Hippocampal formation (tissue), 2 donors: ENCODE measurements at regions not wholly inside any gene's neighbourhood (a gene's known extent, or its start where the extent isn't known, plus 50 kb on each side); places are given as distances from the start of the nearest gene placed in this dataset.

Experiments
- DNase-seq, 2 donors: peaks; one replicate each; lab custom pipeline; 2025; lab: John Stamatoyannopoulos, UW

DNA sequence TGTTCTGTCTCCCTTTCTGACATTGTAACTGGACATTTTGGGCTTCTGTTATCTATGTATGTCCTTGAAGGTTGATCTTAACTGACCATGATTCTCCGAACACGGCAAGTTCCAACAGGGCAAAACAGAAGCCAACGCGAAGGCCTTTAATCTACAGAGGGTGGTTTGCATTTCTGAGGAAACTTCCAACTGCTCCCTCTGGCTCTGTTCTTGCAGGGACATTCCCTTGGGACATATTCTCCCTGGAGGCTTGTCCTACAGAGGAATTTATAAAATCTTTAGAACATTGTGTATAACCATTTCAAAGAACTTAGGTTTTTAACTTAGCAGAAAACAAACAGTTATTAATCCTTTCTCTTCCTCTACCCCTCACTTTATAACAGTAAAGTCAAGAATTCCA lies 189.0 kb upstream of the CDYL start:
- no peak for DNase-seq

GRCh38 chr6:4586469-4586859 lies 189.7 kb upstream of the CDYL start:
- DNase-seq, result no peak

DNA sequence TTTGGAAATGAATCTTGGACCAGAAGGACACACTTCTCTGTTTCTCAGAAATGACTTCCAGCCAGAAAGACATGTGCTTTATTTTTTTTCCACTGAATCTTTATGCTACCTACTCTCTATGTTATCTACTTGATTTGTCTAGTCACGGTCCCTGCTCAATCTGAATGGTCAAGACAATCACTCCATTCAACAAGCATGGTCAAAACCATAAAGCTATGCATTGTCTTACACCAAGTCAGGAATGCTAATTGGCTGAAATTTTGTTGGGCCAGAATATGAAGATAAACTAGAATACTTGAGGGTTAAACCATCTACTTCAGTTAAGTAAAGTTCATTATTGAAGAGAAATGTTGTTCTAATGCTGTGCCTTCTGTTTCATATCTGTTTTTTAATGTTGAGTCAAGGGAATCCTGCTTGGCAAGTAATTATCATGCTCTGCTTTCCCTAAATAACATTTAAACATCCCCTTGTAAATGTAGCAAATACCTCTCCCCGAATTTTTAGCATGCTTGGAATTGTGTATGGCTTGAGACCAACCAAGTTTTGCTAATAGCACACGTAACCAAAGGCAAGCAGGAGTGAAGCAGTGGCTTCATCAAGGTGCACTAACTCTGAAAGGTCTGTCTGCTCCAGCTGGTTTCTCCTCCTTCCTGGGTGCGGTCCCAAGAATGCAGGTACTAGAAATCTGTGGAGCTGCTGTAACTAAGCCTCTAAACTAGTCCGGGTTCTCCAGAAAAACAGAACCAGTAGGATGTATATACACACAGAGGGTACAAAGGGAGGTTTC lies 190.3 kb upstream of the CDYL start:
- DNase-seq, result no peak

- no peak for DNase-seq
Observed at GRCh38 chr6:4584801-4585200, 191.4 kb upstream of the CDYL start.

DNA sequence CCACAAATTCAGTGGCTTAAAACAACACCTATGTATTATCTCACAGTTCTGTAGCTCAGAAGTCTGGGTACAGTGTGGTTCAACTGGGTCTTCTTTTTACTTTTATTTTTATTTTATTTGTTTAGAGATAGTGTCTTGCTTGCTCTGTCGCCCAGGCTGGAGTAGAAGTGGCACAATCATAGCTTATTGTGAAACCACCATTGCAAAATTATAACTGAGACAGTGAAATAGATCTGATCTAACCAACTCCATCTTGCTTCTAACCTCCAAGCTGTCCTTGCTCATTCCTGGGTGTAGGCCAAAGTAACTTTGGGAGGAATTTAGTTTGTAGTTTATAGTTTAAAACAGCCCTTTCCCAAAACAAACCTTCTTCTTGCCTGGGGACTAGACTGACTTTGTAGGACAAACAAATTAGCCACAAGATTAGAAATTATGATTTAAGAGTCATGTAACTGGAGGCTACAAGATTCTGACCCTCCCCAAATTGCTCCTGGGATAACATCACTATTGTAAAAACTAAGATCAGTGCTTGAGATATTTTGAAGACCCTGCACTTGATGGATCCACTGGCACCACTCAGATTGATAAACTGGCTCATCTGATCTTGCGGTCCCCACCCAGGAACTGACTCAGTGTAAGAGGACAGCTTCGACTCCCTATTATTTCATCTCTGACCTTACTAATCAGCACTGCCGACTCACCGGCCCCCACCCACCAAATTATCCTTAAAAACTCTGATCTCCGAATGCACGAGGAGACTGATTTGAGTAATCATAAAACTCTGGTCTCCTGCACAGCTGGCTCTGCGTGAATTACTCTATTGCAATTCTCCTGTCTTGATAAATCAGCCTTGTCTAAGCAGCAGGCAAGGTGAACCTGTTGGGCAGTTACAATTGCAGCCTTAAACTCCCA lies 193.4 kb upstream of the CDYL start:
- DNase-seq, result no peak

DNA sequence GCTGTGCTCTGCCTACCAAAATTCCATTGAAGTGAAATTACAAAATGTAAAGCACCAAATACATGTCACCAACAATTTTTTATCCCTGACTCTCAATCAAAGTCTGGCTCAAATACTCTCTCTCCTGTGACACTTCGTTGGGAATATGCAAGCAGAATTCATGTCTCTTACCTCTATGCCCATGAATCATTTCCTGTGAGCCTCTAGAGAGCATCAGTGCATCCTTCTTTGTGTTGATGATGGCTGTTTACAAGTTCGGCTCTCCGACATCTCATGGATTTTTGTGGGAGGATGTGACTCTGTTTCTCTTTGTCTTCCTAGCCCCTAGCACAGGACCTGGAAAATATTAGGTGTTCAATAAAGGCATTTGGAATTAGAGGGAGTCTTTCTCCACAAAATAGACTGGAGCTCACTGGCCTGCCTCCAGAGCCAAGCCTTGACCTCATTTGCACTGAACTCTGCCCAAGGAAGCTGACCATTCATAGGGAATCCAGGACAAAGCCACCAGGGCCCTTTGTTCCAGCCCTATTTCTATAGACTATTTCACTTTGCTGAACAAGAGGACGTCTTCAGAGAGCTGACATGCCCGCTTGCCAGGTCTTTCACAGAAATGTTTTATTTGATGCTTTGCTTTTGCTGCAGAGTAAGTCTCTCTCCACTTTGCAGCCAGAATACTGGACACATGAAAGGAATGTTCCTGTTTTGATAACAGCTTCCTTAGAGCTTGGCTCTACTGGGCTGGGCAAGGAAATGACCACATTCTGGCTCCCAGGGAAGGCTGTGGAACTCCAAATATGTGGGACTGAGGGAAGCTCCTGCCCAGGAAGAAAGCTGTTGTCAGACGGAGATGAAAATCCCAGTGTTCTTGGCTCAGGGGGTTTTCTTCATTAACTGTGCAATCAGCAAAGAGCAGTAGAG lies 194.5 kb upstream of the CDYL start:
- DNase-seq, result no peak

DNA sequence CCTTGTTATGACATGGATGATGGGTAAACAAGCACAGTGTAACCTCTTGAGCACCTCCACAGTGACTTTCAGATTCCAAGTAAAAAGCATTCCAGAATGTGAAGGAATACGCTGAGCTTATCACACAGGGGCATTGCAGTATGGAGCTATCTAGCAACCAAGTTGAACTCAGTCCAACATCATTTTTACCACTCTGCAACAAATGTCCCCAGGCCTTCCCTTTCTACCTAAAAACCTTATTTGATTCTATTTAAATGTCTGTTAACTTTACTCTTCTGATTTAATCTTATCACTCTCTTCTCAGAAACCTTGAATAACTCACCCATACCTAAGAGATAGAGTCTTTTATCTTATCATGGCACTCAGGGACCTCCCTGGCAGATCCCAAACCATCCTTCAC lies 195.8 kb upstream of the CDYL start:
- no peak for DNase-seq

DNA sequence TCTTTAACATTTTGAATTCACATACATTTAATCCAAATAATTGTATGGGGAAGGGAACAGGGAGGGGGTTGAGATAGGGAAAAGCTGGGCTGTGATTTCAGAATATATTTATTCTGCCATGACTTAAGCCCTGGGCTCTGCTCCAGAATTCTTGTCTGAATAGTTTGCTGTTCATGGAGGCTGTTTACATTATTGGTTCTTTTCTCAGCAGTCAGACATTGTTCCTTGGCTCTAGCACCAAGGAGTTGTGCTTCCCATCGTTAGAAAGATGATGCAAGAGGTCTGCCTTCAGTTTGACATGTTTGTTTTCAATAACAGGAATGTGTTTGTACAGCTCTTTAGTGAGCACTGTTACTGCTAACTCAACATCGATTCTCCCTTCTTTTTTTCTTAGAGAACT lies 198.8 kb upstream of the CDYL start:
- peak in 1 of 2 donors; percentile 12 for DNase-seq

DNA sequence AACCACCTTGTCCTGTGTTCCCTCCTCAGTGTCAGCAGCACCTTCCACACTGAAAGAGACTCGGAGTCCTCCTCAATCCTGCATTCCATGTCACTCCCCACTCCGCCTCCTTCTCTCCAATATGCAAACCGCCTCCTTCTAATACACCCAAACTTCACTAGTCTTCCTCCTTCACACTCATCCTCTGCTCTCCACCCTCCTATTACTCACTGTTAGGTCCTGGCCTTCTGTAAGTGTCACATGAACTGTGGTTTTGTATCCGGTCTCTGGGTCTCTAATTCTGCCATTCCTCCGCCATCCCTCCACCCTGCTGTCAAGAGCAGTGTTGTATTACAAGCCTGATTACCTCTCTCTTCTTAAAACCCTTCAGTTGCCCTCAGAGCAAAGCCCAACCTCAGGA lies 200.5 kb upstream of the CDYL start:
- no peak for DNase-seq

DNA sequence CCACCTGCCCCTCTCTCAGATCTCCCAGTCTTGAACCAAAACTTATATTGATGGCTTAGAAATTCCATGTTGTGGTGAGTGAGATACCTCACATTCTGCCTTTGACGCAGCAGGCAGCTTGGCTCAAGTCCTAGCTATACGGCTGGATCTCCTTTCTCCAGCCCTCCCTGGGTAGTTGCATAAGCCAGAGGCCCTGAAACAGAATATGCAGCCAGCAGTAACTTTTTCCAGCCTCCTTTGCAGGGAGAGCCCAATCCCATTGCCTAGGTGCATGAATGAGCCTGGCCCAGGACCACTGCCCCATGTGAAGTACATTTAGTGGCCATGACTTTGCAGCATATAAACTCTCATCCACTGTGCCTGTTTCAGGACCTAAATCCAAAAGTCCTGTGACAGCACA lies 202.2 kb upstream of the CDYL start:
- DNase-seq, result no peak

- DNase-seq, result no peak
Observed at GRCh38 chr6:4571011-4571410, 205.2 kb upstream of the CDYL start.

DNA sequence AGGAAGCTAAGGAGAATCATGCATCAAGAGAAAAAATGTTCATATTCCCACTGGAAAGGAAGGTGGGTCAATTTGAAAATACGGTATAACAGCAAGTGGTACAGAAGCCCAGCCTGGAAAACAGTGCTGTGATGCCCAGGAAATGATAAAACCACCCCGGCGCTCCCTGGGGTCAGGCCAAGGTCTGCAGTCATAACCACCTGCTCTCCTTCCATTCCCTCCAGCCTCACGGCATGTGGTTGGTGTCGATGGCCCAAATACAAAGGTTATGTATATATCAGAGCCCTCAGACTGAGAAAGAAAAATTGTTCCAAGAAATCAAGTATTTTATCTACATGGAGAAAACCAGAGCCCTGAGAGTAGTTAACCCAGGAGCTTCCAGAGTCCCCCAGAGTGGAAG lies 208.1 kb upstream of the CDYL start:
- no peak for DNase-seq

GRCh38 chr6:4567141-4567540 lies 209.1 kb upstream of the CDYL start:
- no peak for DNase-seq

- DNase-seq, result no peak
Observed at GRCh38 chr6:4565301-4566250, 210.6 kb upstream of the CDYL start.

DNA sequence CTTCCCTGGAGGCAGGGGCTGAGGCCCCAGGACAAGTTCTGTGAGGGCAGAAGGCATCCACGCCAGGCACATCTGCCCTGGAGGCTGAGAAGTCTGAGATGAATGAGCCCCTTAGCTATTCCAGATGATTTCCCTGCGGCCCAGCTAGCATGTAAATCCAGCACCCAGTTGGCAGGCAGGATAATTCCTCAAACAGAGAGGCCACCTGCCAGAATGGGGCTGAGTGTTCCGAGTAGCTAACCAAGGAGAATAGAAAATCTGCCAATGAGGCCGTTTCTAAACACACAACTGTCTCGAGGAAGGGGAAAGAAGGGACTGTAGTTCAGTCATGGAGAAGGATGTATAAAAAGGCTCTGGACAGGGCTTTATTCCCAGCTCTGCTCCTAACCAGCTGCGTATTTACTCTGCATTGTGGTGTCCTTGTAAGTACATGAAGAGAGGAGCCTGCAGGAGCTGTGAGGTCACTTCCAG lies 211.4 kb upstream of the CDYL start:
- DNase-seq, result peak in 1 of 2 donors; percentile 12

DNA sequence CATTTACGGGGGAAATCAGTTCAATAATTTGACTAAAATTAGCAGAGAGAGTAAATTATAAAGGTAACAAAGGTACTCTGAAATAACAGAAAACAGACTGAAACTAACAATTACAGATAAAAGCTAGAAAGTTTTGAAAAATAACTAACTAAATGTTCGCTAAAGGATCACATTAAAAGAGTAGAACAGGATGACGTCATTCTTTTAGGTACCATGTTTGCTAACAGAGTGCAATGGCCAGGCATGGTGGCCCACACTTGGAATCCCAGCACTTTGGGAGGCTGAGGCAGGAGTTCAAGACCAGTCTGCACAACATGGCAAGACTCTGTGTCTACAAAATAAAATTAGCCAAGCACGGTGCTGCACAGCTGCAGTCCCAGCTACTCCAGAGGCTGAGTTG lies 212.3 kb upstream of the CDYL start:
- DNase-seq, result no peak

DNA sequence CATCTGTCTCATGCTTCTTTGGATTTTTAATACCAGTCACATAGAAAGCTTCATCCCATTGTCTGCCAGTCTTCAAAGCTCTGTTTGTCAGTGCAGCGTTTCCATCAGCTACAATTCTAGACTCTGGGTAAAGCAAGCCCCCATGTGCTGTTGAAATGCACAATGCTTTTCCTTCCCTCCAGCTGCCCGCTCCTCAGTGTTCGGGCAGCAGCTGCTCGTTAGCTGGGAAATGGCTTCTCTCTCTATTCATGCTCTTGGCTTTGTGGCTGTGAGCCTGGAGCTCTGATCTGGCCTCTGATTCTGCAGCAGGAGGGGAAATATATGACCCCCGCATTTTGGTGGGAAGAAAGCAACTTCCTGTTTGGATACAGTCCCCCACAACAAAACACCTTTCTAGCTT lies 213.0 kb upstream of the CDYL start:
- peak in 1 of 2 donors; percentile 6 for DNase-seq

- no peak for DNase-seq
Observed at GRCh38 chr6:4561773-4562400, 214.3 kb upstream of the CDYL start.

DNA sequence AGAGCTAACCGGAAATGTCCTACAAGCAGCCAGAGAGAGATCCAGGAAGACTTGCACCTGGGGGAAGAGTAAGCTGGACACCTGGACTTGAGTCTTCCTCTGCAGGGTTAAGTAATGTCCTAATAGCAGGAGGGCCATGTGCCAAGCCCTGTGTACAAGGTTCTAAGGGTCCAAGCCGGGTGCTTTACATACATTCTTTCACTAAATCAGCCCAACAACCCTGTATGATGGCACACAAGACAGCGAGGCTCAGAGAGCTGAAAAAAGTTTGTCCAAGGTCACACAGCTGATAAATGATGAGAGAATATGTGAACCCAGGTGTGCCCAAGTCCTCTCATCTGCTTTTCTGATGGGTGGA lies 215.1 kb upstream of the CDYL start:
- DNase-seq, result no peak
